HG03135 (cell line): ENCODE measurements at regions not wholly inside any gene's neighbourhood (a gene's known extent, or its start where the extent isn't known, plus 50 kb on each side); places are given as distances from the start of the nearest gene placed in this dataset.

Experiments used
- ATAC-seq: cut with Tn5 transposase; IDR thresholded peaks from one replicate; pipeline ENCODE4 v1.9.1; 2021; ENCODE audit warnings: mild to moderate bottlenecking, moderate library complexity; ENCODE audit not compliant: unreplicated experiment

- ATAC-seq: no peak
These were observed 80.8 kb upstream of the SEMA6A start for GRCh38 chr5:116655431-116655830.

GRCh38 chr5:116654925-116655324 lies 80.3 kb upstream of the SEMA6A start:
- ATAC-seq: no peak

GRCh38 chr5:116652903-116653302 lies 78.3 kb upstream of the SEMA6A start:
- ATAC-seq: no peak

- peak; percentile 72 for ATAC-seq
These were observed 77.6 kb upstream of the SEMA6A start for GRCh38 chr5:116652196-116652729.

- no peak for ATAC-seq
These were observed 77.0 kb upstream of the SEMA6A start for GRCh38 chr5:116651653-116652052.

GRCh38 chr5:116650964-116651363 lies 76.3 kb upstream of the SEMA6A start:
- ATAC-seq: peak; percentile 55

GRCh38 chr5:116650544-116650943 lies 75.9 kb upstream of the SEMA6A start:
- ATAC-seq: no peak

GRCh38 chr5:116646611-116647289 lies 72.1 kb upstream of the SEMA6A start:
- ATAC-seq: no peak

GRCh38 chr5:116645627-116646026 lies 71.0 kb upstream of the SEMA6A start:
- ATAC-seq: peak; percentile 74

- no peak for ATAC-seq
These were observed 65.6 kb upstream of the SEMA6A start for GRCh38 chr5:116640236-116640635.

- no peak for ATAC-seq
These were observed 62.6 kb upstream of the SEMA6A start for GRCh38 chr5:116637149-116637740.

GRCh38 chr5:116632890-116633289 lies 58.3 kb upstream of the SEMA6A start:
- ATAC-seq: no peak

- no peak for ATAC-seq
These were observed 56.5 kb upstream of the SEMA6A start for GRCh38 chr5:116631147-116631546.

GRCh38 chr5:116629168-116629567 lies 54.5 kb upstream of the SEMA6A start:
- no peak for ATAC-seq

GRCh38 chr5:116626945-116627679 lies 52.5 kb upstream of the SEMA6A start:
- ATAC-seq: peak; percentile 91

- no peak for ATAC-seq
These were observed 51.7 kb upstream of the SEMA6A start for GRCh38 chr5:116626272-116626723.
